Sciatic nerve (tissue), 2 donors: ENCODE measurements at regions not wholly inside any gene's neighbourhood (a gene's known extent, or its start where the extent isn't known, plus 50 kb on each side); places are given as distances from the start of the nearest gene placed in this dataset.

Experiments used
- ATAC-seq: fragments of 200-7000 bp; cut with Tn5 transposase; one replicate; pipeline ENCODE4 v1.9.1; 2020; ENCODE audit warnings: mild to moderate bottlenecking, moderate library complexity
- DNase-seq: peaks from one replicate; pipeline ENCODE4 v3.0.0-alpha.2; 2020; ENCODE audit warnings: low spot score
- intact Hi-C: fragments of 100-400 bp; cut with DNase I; formaldehyde crosslinking; loops from one replicate; pipeline ENCODE4 v1.14.2; 2022
- donor health status: DM: no; HTN: no; CAD: no.
- donor health status: DM: no; HTN: no; CAD: no.

DNA sequence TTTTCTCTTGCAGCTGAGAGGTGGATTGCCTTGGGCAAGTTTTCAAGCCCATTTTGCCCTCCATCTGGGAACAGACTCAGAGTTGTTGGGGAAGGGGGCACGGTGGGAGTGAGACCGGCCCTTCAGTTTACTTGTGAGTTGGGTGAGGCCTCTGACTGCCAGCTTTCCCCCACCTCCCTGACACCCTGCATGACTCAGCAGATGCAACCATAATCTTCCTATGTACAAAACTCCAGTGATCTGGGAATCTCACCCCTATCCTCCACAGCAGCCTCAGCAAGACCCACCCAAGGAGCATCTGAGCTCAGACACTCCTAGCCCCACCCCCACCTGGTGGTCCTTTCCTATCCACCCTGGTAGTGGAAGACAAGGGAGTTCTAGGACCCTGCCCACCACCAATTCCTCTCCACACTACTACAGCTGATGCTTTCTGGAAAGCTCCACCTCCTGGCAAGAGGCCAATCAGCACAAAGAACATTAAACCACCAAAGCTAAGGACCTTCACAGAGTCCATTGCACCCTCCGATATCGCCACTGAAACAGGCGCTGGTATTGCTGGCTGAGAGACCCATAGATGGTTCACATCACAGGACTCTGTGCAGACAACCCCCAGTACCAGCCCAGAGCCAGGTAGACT, 99.4 kb upstream of the STK26 start:
- DNase-seq (no peak), ATAC-seq (no peak)
- intact Hi-C loops: no loop called here

DNA sequence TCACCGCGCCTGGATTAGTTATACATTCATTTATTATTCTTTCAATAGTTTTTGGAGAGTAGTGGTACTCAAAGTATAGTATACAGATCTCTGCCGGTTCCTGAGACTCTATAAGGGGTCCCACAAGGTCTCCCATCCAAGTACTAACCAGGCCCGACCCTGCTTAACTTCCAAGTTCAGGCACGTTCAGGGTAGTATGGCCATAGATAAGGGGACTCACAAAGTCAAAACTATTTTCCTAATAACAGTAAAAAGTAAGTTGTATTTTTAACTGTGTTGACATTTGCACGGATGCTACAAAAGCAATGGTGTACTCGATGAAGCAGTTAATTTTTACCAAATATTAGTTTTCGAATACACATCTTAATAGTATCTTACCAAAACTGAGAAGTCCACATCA, 84.4 kb upstream of the STK26 start:
- no peak for DNase-seq
- no peak for ATAC-seq
- intact Hi-C loops: loop anchor here (5.0 kb wide), 1 partner anchor 616 kb away; no protein-coding TSS in a partner anchor

DNA sequence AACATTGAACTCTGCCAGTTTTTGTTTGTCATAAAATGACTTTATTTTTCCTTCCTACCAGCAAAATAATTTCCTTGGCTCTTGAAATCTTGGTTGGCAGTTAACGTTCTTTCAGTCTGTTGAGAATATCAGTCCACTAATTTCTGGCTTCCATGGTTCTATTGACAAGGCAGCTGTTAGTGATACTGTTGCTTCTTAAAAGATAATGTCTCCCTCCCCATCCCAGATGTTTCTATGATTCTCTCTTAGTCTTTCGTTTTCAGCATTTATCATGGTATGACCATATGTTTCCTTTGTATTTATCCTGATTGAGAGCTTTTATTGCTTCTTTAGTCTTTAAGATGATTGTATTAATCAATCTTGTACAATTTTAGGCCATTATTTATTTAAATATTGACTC, 81.1 kb upstream of the STK26 start:
- intact Hi-C loops: no loop called here
- ATAC-seq (no peak), DNase-seq (no peak)

DNA sequence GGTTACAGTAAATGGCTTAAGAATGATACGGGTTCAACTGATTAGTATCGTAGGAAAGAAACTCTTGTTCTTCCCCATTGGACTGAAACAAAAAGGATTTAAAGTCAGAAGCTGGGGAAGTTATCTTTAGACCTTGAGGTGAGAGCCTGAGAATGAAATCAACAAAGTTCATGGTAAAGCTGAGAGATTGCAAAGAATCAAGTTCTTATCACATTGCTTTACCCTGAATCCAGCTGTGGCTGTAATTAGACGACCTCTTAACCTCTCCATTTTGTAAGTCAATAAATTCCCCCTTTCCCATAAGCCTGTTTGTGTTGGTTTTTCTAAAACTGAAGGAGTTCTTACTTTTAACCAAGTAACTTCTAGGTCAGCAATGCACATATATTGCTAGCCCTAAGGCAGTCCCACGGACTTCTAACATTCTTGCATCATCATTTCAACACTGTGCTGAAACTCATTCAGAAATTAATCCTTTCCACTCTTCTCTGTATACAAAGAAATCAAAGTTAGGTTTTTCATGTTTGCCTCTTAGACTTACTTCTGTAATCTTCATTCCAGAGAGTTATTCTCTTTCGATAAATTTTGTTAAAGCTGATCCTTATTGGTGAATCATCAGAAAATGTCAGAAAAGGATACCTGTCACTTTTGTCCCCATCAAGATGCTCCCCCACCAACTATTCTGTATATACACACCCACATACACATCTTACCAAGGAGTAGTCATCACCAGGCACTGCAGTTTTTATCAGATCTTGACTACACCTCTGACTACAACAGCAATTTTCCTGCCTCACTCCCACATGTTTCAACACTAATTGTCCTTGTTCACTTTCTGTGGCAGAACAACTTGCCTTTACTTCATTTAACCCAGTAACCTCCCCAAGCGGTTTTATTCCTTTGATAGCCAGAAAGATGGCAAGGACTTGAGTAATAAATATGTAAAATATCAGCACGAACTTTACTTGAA, 77.9 kb upstream of the STK26 start:
- DNase-seq (no peak), ATAC-seq (no peak)
- intact Hi-C loops: no loop called here

DNA sequence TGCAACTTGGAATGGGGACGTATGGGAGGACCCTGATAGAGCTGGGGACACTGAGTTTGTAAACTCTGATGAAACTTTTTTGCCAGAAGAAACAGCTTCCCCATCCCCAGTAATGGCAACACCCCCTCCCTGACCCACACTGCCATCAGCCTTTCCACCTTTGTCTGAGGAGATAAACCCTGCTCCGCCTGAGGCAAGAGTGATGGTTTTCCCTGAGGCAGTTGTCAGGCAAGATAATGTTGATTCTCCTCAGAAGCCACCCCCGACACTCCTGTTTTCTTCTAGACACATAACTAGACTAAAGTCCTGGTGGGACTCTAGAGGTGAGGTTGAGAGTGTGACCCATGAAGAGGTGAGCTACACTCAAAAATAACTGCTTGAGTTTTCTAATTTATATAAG, 71.9 kb upstream of the STK26 start:
- DNase-seq (no peak), ATAC-seq (no peak)
- intact Hi-C loops: no loop called here

DNA sequence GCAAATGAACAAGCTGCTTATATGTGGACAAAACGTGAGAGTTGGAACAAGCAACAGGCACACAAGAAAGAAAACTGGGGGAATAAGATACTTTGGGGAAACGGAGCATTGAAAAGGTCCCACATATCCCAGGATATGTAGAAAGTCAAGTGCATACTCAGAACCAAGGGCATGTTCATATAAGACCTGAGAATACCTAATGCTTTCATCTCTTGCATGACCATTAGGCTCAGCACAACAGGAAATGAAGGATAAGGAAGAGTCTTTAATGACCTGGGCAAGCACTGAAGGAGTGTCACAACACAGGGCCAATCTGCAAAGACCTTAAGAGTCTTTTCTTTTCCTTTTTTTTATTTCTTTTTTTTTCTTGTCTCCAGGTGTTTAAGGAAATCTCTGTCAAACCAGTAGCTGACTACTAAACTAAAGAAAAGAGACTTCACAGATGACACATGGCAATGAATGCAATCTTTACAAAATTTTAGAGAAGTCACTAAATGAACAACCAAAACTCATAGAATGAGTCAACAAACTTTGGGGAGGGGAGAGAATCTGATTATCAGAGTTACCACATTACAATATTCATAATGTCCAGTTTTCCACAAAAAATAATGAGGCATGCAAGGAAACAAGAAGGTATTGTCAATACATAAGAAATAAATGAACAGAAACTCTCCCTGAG, 67.9 kb upstream of the STK26 start:
- intact Hi-C loops: no loop called here
- no peak for DNase-seq
- ATAC-seq: no peak

DNA sequence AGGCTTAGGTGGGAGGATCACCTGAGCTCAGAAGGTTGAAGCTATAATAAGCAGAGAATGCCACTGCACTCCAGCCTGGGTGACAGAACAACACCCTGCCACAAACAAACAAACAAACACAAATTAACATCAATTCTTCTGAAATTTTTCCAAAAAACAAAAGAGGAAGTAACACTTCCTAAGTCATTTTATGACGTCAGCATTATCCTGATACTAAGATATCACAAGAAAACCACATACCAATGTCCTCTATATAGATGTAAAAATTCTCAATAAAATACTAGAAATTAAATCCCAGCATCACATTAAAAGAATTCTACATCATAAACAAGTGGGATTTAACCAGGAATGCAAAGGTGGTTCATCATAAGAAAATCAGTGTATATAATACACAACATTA, 64.4 kb upstream of the STK26 start:
- ATAC-seq: no peak
- no peak for DNase-seq
- intact Hi-C loops: no loop called here

DNA sequence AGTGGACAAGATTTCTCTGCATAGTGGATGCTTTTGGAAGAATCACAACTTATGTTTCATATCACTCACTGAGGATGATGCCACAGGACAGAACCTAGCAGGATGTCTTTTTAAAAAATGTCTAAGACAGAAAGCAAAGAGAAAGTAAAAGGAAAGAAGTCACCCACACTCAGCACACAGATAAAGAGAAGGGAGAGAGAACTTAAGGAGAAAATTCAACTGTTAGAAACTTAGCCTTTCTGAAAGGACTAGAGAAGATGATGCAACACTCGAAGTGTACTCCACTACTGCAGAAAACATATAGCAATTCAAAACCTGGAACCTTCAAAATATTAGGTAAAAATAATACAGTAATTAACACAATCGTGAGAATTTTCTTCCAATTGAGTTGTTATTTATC, 52.8 kb upstream of the STK26 start:
- intact Hi-C loops: no loop called here
- no peak for ATAC-seq
- DNase-seq: no peak
